CD4-positive, alpha-beta T cell treated with Interleukin-2 at 100 ng/mL for 4 hours (primary cell): ENCODE measurements at regions not wholly inside any gene's neighbourhood (a gene's known extent, or its start where the extent isn't known, plus 50 kb on each side); places are given as distances from the start of the nearest gene placed in this dataset.

Experiments
- DNase-seq: peaks from one replicate; pipeline ENCODE4 v3.0.0-alpha.2; 2020; ENCODE audit warnings: low spot score

- no peak for DNase-seq
Measured at GRCh38 chrX:109928596-109929335, 74.1 kb upstream of the TMEM164 start.

- DNase-seq = no peak
Measured at GRCh38 chrX:109931677-109932076, 71.2 kb upstream of the TMEM164 start.

GRCh38 chrX:109934434-109934833 lies 68.5 kb upstream of the TMEM164 start:
- DNase-seq = no peak

GRCh38 chrX:109934935-109935334 lies 68.0 kb upstream of the TMEM164 start:
- DNase-seq = no peak

DNA sequence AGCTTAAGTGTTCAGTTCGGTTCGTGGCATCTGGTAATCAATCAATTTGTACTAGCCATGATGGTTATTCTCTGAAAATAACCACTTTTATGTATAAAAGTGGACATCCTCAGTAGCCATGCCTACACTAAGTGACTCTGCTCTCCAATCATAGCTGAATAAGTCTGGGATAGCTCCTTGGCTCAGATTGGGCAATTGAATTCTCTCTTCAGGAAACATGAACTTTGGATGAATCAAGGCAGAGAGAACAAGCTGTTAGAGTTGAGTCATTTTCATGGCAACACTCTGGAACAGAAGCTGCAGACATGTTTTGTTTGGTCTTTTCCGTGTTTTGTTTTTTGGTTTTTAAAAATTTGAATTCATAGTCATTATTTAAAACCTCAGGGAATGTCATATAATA lies 66.8 kb upstream of the TMEM164 start:
- DNase-seq = no peak

DNA sequence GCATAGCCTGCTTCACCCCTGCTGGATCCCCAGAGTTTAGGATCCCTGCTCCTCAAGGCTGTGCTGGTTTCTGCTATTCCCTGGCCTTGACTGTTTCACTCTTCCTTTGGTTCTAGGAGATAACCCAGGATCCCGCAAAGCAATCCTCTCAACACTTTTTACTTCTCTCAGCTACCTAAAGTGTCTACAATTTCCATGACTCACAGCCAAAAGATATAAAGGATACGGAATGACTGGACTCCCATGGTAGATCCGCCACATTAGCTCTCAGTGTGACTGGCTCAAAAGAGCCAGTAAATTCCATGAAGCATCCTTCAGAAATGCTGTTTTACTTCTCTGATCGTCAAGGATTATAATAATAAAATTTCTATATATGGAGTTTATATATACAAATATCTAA lies 66.3 kb upstream of the TMEM164 start:
- no peak for DNase-seq

GRCh38 chrX:109939498-109939897 lies 63.4 kb upstream of the TMEM164 start:
- DNase-seq = no peak

DNA sequence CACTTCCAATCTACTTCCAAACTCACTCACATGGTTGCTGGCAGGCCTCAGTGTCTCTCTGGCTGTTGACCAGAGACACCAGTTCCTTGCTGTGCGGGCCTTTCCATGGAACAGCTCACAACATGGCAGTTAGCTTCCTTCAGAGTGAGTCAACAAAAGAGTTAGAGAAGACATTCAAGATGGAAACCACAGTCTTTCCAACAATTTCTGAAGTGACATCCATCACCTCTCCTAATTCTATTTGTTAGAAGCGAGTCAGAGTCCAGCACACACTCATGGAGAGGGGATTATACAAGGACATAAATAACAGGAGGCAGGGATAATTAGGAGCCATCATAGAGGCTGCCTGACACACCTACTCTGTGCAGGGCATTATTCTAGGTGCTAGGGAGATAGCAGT lies 62.5 kb upstream of the TMEM164 start:
- no peak for DNase-seq

DNA sequence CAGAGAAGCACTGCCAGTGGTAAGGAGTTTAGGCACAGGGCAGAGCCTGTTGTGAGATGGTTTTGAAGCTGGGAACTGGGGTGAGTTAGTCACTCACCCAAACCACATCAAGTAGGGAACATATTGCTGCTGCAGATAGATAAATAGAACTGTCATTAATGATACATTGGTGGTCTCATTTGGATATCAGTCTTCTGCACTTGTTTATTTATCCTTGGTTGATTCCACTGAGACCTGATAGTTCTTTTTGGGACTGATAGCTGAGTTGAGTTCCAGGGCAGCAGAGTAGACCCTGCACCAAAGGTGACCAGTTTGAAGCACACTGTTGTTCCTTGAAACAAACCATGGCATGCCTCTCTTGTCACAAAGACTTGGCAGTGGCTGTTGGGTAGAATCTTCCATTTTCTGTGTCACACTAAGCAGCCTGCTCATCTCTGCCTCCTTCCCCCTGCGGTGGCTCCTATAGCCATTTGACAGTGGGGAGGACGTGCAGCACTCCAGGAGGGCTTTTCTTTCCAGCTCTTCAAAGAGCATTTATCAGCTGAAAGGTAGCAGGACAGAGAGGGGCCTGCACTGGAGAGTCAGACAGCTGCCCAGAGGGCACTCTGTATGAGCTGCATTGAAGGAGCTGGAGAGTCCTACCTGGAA lies 59.7 kb upstream of the TMEM164 start:
- no peak for DNase-seq

- DNase-seq = no peak
Measured at GRCh38 chrX:109943740-109944092, 59.2 kb upstream of the TMEM164 start.

- no peak for DNase-seq
Measured at GRCh38 chrX:109952050-109952449, 50.9 kb upstream of the TMEM164 start.

DNA sequence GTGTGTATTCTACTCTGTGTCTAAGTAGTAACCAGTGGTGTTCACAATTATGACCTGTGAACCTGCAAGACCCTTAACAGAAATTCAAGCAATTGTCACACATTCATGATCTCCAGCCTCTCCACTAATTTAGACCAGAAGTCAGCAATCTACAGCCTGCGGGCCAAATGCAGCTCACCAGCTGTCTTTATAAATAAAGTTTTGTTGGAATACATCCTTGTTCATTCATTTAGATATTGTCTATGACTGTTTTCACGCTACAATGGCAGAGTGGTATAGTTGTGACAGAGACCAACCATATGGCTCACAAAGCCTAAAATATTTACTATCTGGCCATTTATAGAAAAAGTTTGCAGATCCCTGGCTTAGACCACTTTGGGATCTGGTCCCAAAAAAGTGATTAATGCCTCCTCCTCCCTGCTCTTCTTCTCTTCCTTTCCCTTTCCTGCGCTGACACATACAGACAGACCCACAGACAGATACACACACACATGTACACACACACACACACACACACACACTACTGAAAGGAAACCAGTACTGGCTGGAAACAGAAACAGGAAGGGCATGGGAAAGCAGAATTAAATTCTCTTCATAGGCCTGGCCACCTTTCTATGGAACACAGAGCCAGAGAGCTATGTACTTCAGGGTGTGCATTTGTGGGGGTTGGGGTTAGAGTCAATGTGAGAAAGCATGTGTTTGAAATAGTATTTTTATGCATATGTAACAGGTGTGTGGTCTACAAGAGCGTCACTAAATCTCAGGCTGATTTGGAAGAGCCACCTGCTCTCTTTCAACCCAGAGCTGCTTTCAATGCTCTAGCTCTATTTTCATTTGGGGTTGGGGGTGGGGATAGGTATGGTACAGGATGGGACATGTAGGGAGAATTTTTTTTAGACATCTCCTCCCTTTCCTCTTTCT lies 49.7 kb upstream of the TMEM164 start:
- no peak for DNase-seq
